ENCODE measurements at regions not wholly inside any gene's neighbourhood (a gene's known extent, or its start where the extent isn't known, plus 50 kb on each side); places are given as distances from the start of the nearest gene placed in this dataset.
"Not testable (repeated sequence)": the region's sequence is repeated elsewhere in the genome, so short reads cannot be mapped to it uniquely, and the experiment has no call there.

- no peak for DNase-seq (ENCODE audit: low read depth in 2 of 2)
These were observed 515.4 kb downstream of the RAB38 start for GRCh38 chr11:87659807-87660206.

GRCh38 chr11:87645626-87646025, 529.6 kb downstream of the RAB38 start:
- DNase-seq (ENCODE audit: low read depth in 2 of 2): no peak

- no peak for DNase-seq (ENCODE audit: low read depth in 2 of 2)
These were observed 535.4 kb downstream of the RAB38 start for GRCh38 chr11:87639753-87640364.

- no peak for DNase-seq (ENCODE audit: low read depth in 2 of 2)
These were observed 540.2 kb downstream of the RAB38 start for GRCh38 chr11:87635001-87635400.

- DNase-seq (ENCODE audit: low read depth in 2 of 2): no peak
These were observed 540.9 kb downstream of the RAB38 start for GRCh38 chr11:87634331-87634730.

- no peak for DNase-seq (ENCODE audit: low read depth in 2 of 2)
These were observed 546.3 kb downstream of the RAB38 start for GRCh38 chr11:87628957-87629356.

GRCh38 chr11:87628026-87628580, 547.1 kb downstream of the RAB38 start:
- DNase-seq (ENCODE audit: low read depth in 2 of 2): no peak

GRCh38 chr11:87623531-87624365, 551.5 kb downstream of the RAB38 start:
- DNase-seq (ENCODE audit: low read depth in 2 of 2): not testable (repeated sequence)

- DNase-seq (ENCODE audit: low read depth in 2 of 2): no peak
These were observed 558.7 kb downstream of the RAB38 start for GRCh38 chr11:87616511-87616910.

GRCh38 chr11:87604350-87604749, 566.6 kb downstream of the TMEM135 start:
- no peak for DNase-seq (ENCODE audit: low read depth in 2 of 2)

- DNase-seq (ENCODE audit: low read depth in 2 of 2): no peak
These were observed 566.2 kb downstream of the TMEM135 start for GRCh38 chr11:87603887-87604286.

- no peak for DNase-seq (ENCODE audit: low read depth in 2 of 2)
These were observed 565.0 kb downstream of the TMEM135 start for GRCh38 chr11:87602776-87603175.

GRCh38 chr11:87600938-87601337, 563.2 kb downstream of the TMEM135 start:
- no peak for DNase-seq (ENCODE audit: low read depth in 2 of 2)

GRCh38 chr11:87597725-87598124, 560.0 kb downstream of the TMEM135 start:
- DNase-seq (ENCODE audit: low read depth in 2 of 2): no peak

GRCh38 chr11:87596176-87596575, 558.4 kb downstream of the TMEM135 start:
- no peak for DNase-seq (ENCODE audit: low read depth in 2 of 2)

GRCh38 chr11:87589082-87589481, 551.3 kb downstream of the TMEM135 start:
- DNase-seq (ENCODE audit: low read depth in 2 of 2): no peak

- not testable (repeated sequence) for DNase-seq (ENCODE audit: low read depth in 2 of 2)
These were observed 547.9 kb downstream of the TMEM135 start for GRCh38 chr11:87585613-87586012.

- DNase-seq (ENCODE audit: low read depth in 2 of 2): no peak
These were observed 546.2 kb downstream of the TMEM135 start for GRCh38 chr11:87583931-87584330.

- no peak for DNase-seq (ENCODE audit: low read depth in 2 of 2)
These were observed 537.4 kb downstream of the TMEM135 start for GRCh38 chr11:87575088-87575487.

GRCh38 chr11:87574193-87574592, 536.5 kb downstream of the TMEM135 start:
- DNase-seq (ENCODE audit: low read depth in 2 of 2): no peak

- no peak for DNase-seq (ENCODE audit: low read depth in 2 of 2)
These were observed 536.0 kb downstream of the TMEM135 start for GRCh38 chr11:87573708-87574107.

GRCh38 chr11:87572881-87573280, 535.1 kb downstream of the TMEM135 start:
- DNase-seq (ENCODE audit: low read depth in 2 of 2): no peak

- DNase-seq (ENCODE audit: low read depth in 2 of 2): no peak
These were observed 522.6 kb downstream of the TMEM135 start for GRCh38 chr11:87560352-87560751.
